Trophoblast cell (in vitro differentiated cells and primary cell): ENCODE measurements at regions not wholly inside any gene's neighbourhood (a gene's known extent, or its start where the extent isn't known, plus 50 kb on each side); places are given as distances from the start of the nearest gene placed in this dataset.

Experiments
- DNase-seq, 2 donors: peaks; one replicate each; pipeline ENCODE4 v3.0.0-alpha.2; 2016
- H2AFZ ChIP-seq: 2 replicates; pipeline ENCODE4 v1.6.1; 2013; ENCODE audit warnings: low read length, moderate library complexity, mild to moderate bottlenecking; ENCODE audit not compliant: insufficient read depth, poor library complexity
- H2AK5ac ChIP-seq: 2 replicates; pipeline ENCODE4 v1.6.1; 2013; ENCODE audit warnings: mild to moderate bottlenecking, low read length
- H2BK120ac ChIP-seq: 2 replicates; pipeline ENCODE4 v1.6.1; 2013; ENCODE audit warnings: low read length, mild to moderate bottlenecking, moderate library complexity; ENCODE audit not compliant: insufficient read depth, poor library complexity
- H2BK12ac ChIP-seq: 2 replicates; pipeline ENCODE4 v1.6.1; 2013; ENCODE audit warnings: mild to moderate bottlenecking, low read length, moderate library complexity
- H2BK5ac ChIP-seq: 2 replicates; pipeline ENCODE4 v1.6.1; 2013; ENCODE audit warnings: low read length, low read depth, moderate library complexity, mild to moderate bottlenecking; ENCODE audit not compliant: poor library complexity
- H3K14ac ChIP-seq: 2 replicates; pipeline ENCODE4 v1.6.1; 2013; ENCODE audit warnings: mild to moderate bottlenecking, low read length
- H3K18ac ChIP-seq: 2 replicates; pipeline ENCODE4 v1.6.1; 2013; ENCODE audit warnings: mild to moderate bottlenecking, low read length
- H3K23ac ChIP-seq: 2 replicates; pipeline ENCODE4 v1.6.1; 2013; ENCODE audit warnings: low read length
- H3K27ac ChIP-seq: 2 replicates; pipeline ENCODE4 v1.5.1; 2013; ENCODE audit warnings: low read depth, mild to moderate bottlenecking, inconsistent platforms, low read length, moderate library complexity
- H3K27me3 ChIP-seq: 2 replicates; pipeline ENCODE4 v1.6.1; 2013; ENCODE audit warnings: inconsistent platforms, mild to moderate bottlenecking, low read length, moderate library complexity; ENCODE audit not compliant: insufficient read depth
- H3K36me3 ChIP-seq, 2 experiments: 1 replicate in 1 of 2; 2 replicates in 1 of 2; pipeline ENCODE4 v1.6.1; 2013; ENCODE audit warnings: low read length in 2 of 2, mild to moderate bottlenecking in 2 of 2, moderate library complexity in 1 of 2; ENCODE audit not compliant: insufficient read depth in 2 of 2, control insufficient read depth in 1 of 2
- H3K4ac ChIP-seq: 2 replicates; pipeline ENCODE4 v1.6.1; 2013; ENCODE audit warnings: low read depth, mild to moderate bottlenecking, low read length, moderate library complexity
- H3K4me1 ChIP-seq, 2 experiments: 1 replicate in 1 of 2; 2 replicates in 1 of 2; pipeline ENCODE4 v1.6.1; 2013; ENCODE audit warnings: low read length in 2 of 2, mild to moderate bottlenecking in 2 of 2, moderate library complexity in 1 of 2; ENCODE audit not compliant: insufficient read depth in 2 of 2, control insufficient read depth in 1 of 2
- H3K4me2 ChIP-seq: 2 replicates; pipeline ENCODE4 v1.6.1; 2013; ENCODE audit warnings: inconsistent platforms, mild to moderate bottlenecking, low read length, moderate library complexity
- H3K4me3 ChIP-seq: 2 replicates; pipeline ENCODE4 v1.5.1; 2013; ENCODE audit warnings: mild to moderate bottlenecking, low read depth, low read length, inconsistent platforms
- H3K79me1 ChIP-seq: one replicate; pipeline ENCODE4 v1.6.1; 2013; ENCODE audit warnings: low read length
- H3K79me2 ChIP-seq: 2 replicates; pipeline ENCODE4 v1.6.1; 2013; ENCODE audit warnings: low read length, mild to moderate bottlenecking; ENCODE audit not compliant: control insufficient read depth, insufficient read depth, poor library complexity
- H3K9ac ChIP-seq: 2 replicates; pipeline ENCODE4 v1.6.1; 2013; ENCODE audit warnings: mild to moderate bottlenecking, low read length
- H3K9me3 ChIP-seq: 2 replicates; pipeline ENCODE4 v1.6.1; 2013; ENCODE audit warnings: low read depth, mild to moderate bottlenecking, control low read depth, inconsistent platforms, low read length; ENCODE audit not compliant: insufficient read depth
- H4K12ac ChIP-seq: 2 replicates; pipeline ENCODE4 v1.6.1; 2013; ENCODE audit warnings: low read depth, mild to moderate bottlenecking, low read length, moderate library complexity
- H4K8ac ChIP-seq: 2 replicates; pipeline ENCODE4 v1.6.1; 2013; ENCODE audit warnings: low read depth, mild to moderate bottlenecking, low read length, moderate library complexity
- H4K91ac ChIP-seq: one replicate; pipeline ENCODE4 v1.6.1; 2013; ENCODE audit warnings: low read depth, mild to moderate bottlenecking, low read length, moderate library complexity
- WGBS: extraction: QIAGEN DNeasy Blood & Tissue Kit; methylation state at CpG from one replicate; pipeline ENCODE4 v1.1.7; 2013; ENCODE audit warnings: missing lambda C conversion rate; ENCODE audit not compliant: insufficient read length, insufficient coverage; ENCODE audit errors: extremely low coverage; 5-methylcytosine and 5-hydroxymethylcytosine counted together

DNA sequence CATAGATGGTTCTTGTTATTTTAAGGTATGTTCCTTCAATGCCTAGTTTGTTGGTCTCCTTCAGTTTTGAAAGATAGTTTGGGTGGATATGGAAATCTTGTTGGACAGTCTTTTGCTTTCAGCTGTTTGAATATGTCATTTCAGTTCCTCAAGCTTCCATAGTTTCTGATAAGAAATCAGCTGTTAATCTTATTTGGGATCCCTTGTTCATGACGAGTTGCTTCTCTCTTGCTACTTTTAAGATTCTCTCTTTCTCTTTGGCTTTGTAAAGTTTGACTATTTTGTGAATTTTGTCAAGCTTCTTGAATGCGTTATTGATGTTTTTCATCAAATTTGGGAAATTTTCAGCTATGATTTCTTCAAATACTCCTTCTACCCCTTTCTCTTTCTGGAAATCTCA, 129.5 kb downstream of the GNL3L start:
- Histone ChIP-seq H3K27ac (no peak overlapping the region), H3K79me1 (no peaks in the 10 kb centered on the region), H3K14ac (no peak overlapping the region), H3K27me3 (no peaks in the 10 kb centered on the region), H3K4ac (no peak overlapping the region), H2AFZ (no peak overlapping the region), H4K8ac (no peak overlapping the region), H3K23ac (no peak overlapping the region), H3K18ac (no peak overlapping the region), H2AK5ac (no peak overlapping the region), H2BK12ac (no peak overlapping the region), H2BK5ac (no peak overlapping the region), H3K4me1 (no peaks in the 10 kb centered on the region), H3K9me3 (no peaks in the 10 kb centered on the region), H3K4me2 (no peak overlapping the region), H3K9ac (no peak overlapping the region), H4K91ac (no peak overlapping the region), H4K12ac (no peak overlapping the region), H3K36me3 (no peaks in the 10 kb centered on the region), H3K79me2 (no peaks in the 10 kb centered on the region), H2BK120ac (no peak overlapping the region), H3K4me3 (no peak overlapping the region)
- no CpG with 5 or more reads among the region's 2 CpGs for WGBS
- no peak for DNase-seq

DNA sequence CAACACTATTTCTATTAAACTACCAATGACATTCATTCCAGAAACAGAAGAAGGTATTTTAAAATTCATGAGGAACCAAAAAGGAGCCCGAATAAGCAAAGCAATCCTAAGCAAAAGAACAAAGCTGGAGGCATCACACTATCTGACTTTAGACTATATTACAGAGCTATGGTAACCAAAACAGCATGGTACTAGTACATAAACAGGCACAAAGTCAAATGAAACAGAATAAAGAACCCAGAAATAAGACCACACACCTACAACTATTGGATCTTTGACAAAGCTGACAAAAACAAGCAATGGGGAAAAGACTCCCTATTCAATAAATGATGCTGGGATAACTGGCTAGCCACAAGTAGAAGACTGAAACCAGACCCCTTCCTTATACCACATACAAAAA, 122.3 kb downstream of the ITIH6 start:
- no peak overlapping the region for H2AFZ ChIP-seq
- no peak overlapping the region for H4K12ac ChIP-seq
- H3K14ac ChIP-seq: no peak overlapping the region
- no peak overlapping the region for H2BK120ac ChIP-seq
- H3K4me3 ChIP-seq: no peak overlapping the region
- no peak overlapping the region for H4K8ac ChIP-seq
- no peak overlapping the region for H2BK5ac ChIP-seq
- no peak for DNase-seq
- no peaks in the 10 kb centered on the region for H3K27me3 ChIP-seq
- no peak overlapping the region for H3K4me2 ChIP-seq
- no peaks in the 10 kb centered on the region for H3K79me1 ChIP-seq
- no peaks in the 10 kb centered on the region for H3K4me1 ChIP-seq
- H2BK12ac ChIP-seq: no peak overlapping the region
- no CpG with 5 or more reads among the region's 1 CpG for WGBS
- no peak overlapping the region for H4K91ac ChIP-seq
- H2AK5ac ChIP-seq: no peak overlapping the region
- no peaks in the 10 kb centered on the region for H3K36me3 ChIP-seq
- H3K4ac ChIP-seq: no peak overlapping the region
- H3K9me3 ChIP-seq: no peaks in the 10 kb centered on the region
- H3K79me2 ChIP-seq: no peaks in the 10 kb centered on the region
- H3K9ac ChIP-seq: no peak overlapping the region
- no peak overlapping the region for H3K27ac ChIP-seq
- H3K23ac ChIP-seq: no peak overlapping the region
- no peak overlapping the region for H3K18ac ChIP-seq

DNA sequence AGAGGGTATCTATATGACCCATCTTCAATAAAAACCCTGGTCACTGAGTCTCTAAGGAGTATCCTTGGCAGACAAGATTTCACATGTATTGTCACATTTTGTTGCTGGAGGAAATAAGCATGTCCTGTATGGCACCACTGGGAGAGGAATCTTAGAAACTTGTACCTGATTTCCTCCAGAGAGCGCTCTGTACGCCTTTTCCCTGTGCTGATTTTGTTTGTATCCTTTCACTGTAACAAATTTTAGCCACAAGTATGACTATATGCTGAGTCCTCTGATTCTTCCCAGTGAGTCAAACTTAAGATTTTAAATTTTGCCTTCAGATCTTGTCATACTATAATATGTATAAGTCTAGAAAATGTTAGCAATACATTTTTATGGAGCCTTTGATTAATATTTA, 102.8 kb downstream of the ITIH6 start:
- H2BK5ac ChIP-seq: no peak overlapping the region
- no peak overlapping the region for H3K14ac ChIP-seq
- H2AFZ ChIP-seq: no peak overlapping the region
- H2BK12ac ChIP-seq: no peak overlapping the region
- H3K18ac ChIP-seq: no peak overlapping the region
- no peak overlapping the region for H2AK5ac ChIP-seq
- H3K9me3 ChIP-seq: no peaks in the 10 kb centered on the region
- DNase-seq: no peak
- no peaks in the 10 kb centered on the region for H3K36me3 ChIP-seq
- no CpG with 5 or more reads among the region's 2 CpGs for WGBS
- H3K4me2 ChIP-seq: no peak overlapping the region
- H4K12ac ChIP-seq: no peak overlapping the region
- H4K91ac ChIP-seq: no peak overlapping the region
- no peak overlapping the region for H3K23ac ChIP-seq
- no peaks in the 10 kb centered on the region for H3K79me1 ChIP-seq
- H3K27me3 ChIP-seq: no peaks in the 10 kb centered on the region
- H3K9ac ChIP-seq: no peak overlapping the region
- no peak overlapping the region for H3K4ac ChIP-seq
- no peak overlapping the region for H3K27ac ChIP-seq
- no peak overlapping the region for H3K4me3 ChIP-seq
- H3K4me1 ChIP-seq: no peaks in the 10 kb centered on the region
- H3K79me2 ChIP-seq: no peaks in the 10 kb centered on the region
- H4K8ac ChIP-seq: no peak overlapping the region
- H2BK120ac ChIP-seq: no peak overlapping the region

DNA sequence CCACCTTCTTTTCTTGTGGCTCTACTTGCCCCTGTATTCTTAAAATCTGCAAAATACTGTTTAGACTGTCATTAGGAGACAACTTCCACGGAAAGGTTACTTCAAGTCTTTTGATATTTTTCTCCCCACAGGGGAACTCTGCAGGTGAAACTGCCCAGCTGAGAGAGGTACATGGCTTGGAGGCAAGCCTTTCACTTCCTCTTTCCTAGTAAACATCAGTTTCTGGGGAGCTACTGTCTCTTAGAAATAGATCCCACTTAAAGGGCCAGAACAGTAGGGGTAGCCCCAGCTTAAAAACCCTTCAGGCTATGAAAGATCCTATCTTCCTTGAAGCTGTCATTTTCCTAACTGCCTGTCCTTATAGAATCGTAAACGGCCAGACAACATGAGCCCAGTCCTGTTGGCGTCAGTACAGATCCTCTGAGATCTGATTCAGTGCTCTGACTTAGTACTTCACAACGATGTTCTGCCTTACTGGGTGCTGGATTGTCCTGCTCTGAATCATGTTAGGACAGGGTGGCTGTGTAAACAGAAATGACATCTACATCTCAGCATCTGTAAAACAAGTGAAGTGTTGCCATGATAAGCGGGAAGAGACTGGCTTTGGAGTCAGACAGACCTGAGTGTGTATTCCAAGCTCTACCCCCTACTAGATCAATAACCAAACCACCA, 102.1 kb downstream of the ITIH6 start:
- H3K4ac ChIP-seq: no peak overlapping the region
- no peak for DNase-seq
- H3K79me1 ChIP-seq: no peaks in the 10 kb centered on the region
- no peaks in the 10 kb centered on the region for H3K36me3 ChIP-seq
- no peak overlapping the region for H2AFZ ChIP-seq
- WGBS: no CpG with 5 or more reads among the region's 6 CpGs
- no peak overlapping the region for H2BK120ac ChIP-seq
- no peak overlapping the region for H2BK5ac ChIP-seq
- H4K8ac ChIP-seq: no peak overlapping the region
- no peaks in the 10 kb centered on the region for H3K79me2 ChIP-seq
- H3K27ac ChIP-seq: no peak overlapping the region
- H3K4me3 ChIP-seq: no peak overlapping the region
- H3K9me3 ChIP-seq: no peaks in the 10 kb centered on the region
- no peak overlapping the region for H3K23ac ChIP-seq
- no peak overlapping the region for H2AK5ac ChIP-seq
- no peak overlapping the region for H2BK12ac ChIP-seq
- no peaks in the 10 kb centered on the region for H3K27me3 ChIP-seq
- no peak overlapping the region for H3K9ac ChIP-seq
- no peak overlapping the region for H3K14ac ChIP-seq
- no peak overlapping the region for H4K91ac ChIP-seq
- no peaks in the 10 kb centered on the region for H3K4me1 ChIP-seq
- no peak overlapping the region for H3K4me2 ChIP-seq
- H4K12ac ChIP-seq: no peak overlapping the region
- no peak overlapping the region for H3K18ac ChIP-seq
